ENCODE measurements at regions not wholly inside any gene's neighbourhood (a gene's known extent, or its start where the extent isn't known, plus 50 kb on each side); places are given as distances from the start of the nearest gene placed in this dataset.

GRCh38 chr7:35374858-35375257 is 121.0 kb upstream of the TBX20 start:
- no peak for DNase-seq (ENCODE audit: low read depth)
- TF ChIP-seq, protein P1, sequence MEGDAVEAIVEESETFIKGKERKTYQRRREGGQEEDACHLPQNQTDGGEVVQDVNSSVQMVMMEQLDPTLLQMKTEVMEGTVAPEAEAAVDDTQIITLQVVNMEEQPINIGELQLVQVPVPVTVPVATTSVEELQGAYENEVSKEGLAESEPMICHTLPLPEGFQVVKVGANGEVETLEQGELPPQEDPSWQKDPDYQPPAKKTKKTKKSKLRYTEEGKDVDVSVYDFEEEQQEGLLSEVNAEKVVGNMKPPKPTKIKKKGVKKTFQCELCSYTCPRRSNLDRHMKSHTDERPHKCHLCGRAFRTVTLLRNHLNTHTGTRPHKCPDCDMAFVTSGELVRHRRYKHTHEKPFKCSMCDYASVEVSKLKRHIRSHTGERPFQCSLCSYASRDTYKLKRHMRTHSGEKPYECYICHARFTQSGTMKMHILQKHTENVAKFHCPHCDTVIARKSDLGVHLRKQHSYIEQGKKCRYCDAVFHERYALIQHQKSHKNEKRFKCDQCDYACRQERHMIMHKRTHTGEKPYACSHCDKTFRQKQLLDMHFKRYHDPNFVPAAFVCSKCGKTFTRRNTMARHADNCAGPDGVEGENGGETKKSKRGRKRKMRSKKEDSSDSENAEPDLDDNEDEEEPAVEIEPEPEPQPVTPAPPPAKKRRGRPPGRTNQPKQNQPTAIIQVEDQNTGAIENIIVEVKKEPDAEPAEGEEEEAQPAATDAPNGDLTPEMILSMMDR (IDR thresholded peaks at IDR 0.05; ENCODE audit: insufficient read depth, low read depth, low read length, missing control alignments) = no peak
- no peak overlapping the region for H3K4me3 ChIP-seq (ENCODE audit: low read depth, low read length)

- H3K4me3 ChIP-seq (ENCODE audit: low read depth, low read length) = no peak overlapping the region
- TF ChIP-seq, protein P1 (IDR thresholded peaks at IDR 0.05; ENCODE audit: insufficient read depth, low read depth, low read length, missing control alignments) = no peak
- DNase-seq (ENCODE audit: low read depth) = no peak
Observed at GRCh38 chr7:35371221-35371620, 117.3 kb upstream of the TBX20 start.

DNA sequence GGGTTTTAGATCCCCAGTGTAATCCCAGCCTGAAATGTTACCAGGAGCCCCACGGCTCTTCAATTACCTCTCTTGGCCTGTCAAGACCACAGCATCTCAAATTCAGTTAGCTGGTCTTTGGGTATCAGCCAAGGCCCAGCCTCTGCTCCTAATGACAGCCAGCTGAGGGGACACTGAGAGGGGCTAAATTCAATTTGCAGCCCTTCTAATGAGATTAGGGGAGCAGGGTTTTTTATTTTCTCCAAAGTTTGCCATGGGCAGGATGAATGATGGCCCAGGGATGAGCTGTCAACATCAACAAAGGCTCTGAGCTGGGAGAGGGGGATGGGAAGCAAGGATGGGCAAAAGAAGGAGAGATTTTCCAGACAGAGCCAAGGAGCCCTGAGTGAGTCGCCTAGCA is 116.8 kb upstream of the TBX20 start:
- DNase-seq (ENCODE audit: low read depth) = no peak
- TF ChIP-seq, protein P1 (IDR thresholded peaks at IDR 0.05; ENCODE audit: insufficient read depth, low read depth, low read length, missing control alignments) = no peak
- no peak overlapping the region for H3K4me3 ChIP-seq (ENCODE audit: low read depth, low read length)

- no peak for DNase-seq (ENCODE audit: low read depth)
- TF ChIP-seq, protein P1 (IDR thresholded peaks at IDR 0.05; ENCODE audit: insufficient read depth, low read depth, low read length, missing control alignments) = no peak
- H3K4me3 ChIP-seq (ENCODE audit: low read depth, low read length) = no peak overlapping the region
Observed at GRCh38 chr7:35366167-35367155, 112.6 kb upstream of the TBX20 start.

DNA sequence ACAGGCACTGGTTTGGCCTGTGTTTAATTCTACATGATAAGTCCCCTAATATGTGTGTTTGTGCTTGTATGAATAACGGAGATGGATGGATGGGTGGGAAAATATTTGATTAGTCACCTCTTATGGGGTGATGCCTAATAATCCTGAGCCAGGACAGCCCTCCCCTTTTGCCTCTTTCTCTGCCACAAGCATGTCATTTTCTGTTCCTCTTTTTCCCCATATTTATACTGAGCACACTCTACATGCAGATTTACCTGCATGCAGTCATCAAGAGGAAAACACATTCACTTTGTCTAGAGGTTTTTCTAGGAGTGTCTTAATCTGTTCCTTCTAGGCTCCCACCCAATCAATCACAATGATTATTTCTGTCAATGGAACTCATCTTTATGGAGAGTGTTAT is 111.6 kb upstream of the TBX20 start:
- TF ChIP-seq, protein P1 (IDR thresholded peaks at IDR 0.05; ENCODE audit: insufficient read depth, low read depth, low read length, missing control alignments) = no peak
- H3K4me3 ChIP-seq (ENCODE audit: low read depth, low read length) = no peak overlapping the region
- DNase-seq (ENCODE audit: low read depth) = no peak

DNA sequence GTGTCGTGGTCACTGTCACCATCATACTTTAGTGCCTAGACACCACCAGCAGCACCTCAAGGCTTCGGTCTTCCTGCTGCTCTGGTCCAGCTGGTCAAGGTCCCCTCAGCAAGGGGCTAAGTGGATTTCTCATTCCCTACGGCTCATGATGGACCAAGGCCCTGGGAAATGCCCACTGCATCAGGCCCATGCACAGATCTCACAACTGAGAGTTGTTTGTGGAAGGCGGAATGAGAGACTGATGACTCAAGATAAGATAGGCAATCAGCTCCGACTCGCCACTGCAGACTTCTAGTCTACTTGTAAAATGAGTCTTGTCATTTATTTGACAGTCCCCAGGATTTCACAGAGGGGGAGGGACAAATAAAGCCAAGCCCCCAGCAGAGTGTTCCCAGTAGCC is 108.4 kb upstream of the TBX20 start:
- DNase-seq (ENCODE audit: low read depth) = no peak
- TF ChIP-seq, protein P1 (IDR thresholded peaks at IDR 0.05; ENCODE audit: insufficient read depth, low read depth, low read length, missing control alignments) = no peak
- H3K4me3 ChIP-seq (ENCODE audit: low read depth, low read length) = no peak overlapping the region
